ENCODE measurements at regions not wholly inside any gene's neighbourhood (a gene's known extent, or its start where the extent isn't known, plus 50 kb on each side); places are given as distances from the start of the nearest gene placed in this dataset.

- ATAC-seq: no peak
- Mint-ChIP-seq H3K9me3 (no peaks in the 10 kb centered on the region), H3K27ac (no peak overlapping the region), H3K4me3 (no peak overlapping the region), H3K27me3 (no peaks in the 10 kb centered on the region), H3K36me3 (no peaks in the 10 kb centered on the region), H3K4me1 (peaks cover 9% of the 10 kb centered on the region)
These were observed 394.8 kb downstream of the CSNK1G3 start for GRCh38 chr5:123906698-123907295.

DNA sequence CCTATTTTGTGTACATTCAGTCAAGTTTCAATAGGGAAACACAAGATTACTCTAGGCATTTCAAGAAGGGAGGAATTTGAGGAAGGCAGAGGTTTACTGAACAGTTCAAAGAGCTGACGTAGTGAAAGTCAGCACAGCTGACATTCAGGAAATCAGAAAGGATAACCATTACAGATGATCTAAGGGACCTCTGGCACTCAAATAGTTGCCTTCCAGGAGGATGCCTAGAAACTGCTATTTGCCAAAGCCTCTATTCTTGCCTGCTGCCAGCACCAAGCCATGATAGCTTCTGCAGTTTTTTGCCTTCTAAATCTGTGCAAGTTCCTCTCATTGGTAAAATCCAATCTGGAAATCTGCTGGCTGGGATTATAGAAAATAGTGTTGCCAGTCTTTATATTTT, 373.1 kb downstream of the CSNK1G3 start:
- ATAC-seq: no peak
- no peak overlapping the region for H3K27ac Mint-ChIP-seq
- H3K4me3 Mint-ChIP-seq: no peak overlapping the region
- no peaks in the 10 kb centered on the region for H3K27me3 Mint-ChIP-seq
- H3K9me3 Mint-ChIP-seq: no peaks in the 10 kb centered on the region
- no peaks in the 10 kb centered on the region for H3K4me1 Mint-ChIP-seq
- H3K36me3 Mint-ChIP-seq: no peaks in the 10 kb centered on the region

DNA sequence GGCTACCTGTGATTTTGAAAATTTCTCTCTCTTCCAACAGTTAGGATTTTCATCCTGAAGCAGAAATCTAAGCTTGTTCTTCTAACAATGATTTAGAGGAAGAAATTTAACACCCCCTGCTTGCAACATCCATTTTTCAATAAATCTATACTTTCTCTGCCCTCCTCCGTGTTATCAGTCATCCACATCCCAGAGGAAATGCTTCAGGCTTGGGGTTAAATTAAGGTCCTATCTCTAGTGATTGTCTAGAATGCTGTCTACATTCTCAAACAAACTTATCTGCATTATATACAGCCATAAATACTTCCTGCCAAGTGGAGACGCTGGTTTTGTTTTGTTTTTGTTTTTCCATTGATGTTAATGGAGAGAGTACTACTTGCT, 371.0 kb downstream of the CSNK1G3 start:
- Mint-ChIP-seq H3K4me1 (no peaks in the 10 kb centered on the region), H3K4me3 (no peak overlapping the region), H3K27me3 (no peaks in the 10 kb centered on the region), H3K27ac (no peak overlapping the region), H3K36me3 (no peaks in the 10 kb centered on the region), H3K9me3 (no peaks in the 10 kb centered on the region)
- ATAC-seq: no peak

- Mint-ChIP-seq H3K4me3 (no peak overlapping the region), H3K27me3 (no peaks in the 10 kb centered on the region), H3K4me1 (no peaks in the 10 kb centered on the region), H3K27ac (no peak overlapping the region), H3K36me3 (no peaks in the 10 kb centered on the region), H3K9me3 (no peaks in the 10 kb centered on the region)
- ATAC-seq: no peak
These were observed 370.5 kb downstream of the CSNK1G3 start for GRCh38 chr5:123882319-123882964.

DNA sequence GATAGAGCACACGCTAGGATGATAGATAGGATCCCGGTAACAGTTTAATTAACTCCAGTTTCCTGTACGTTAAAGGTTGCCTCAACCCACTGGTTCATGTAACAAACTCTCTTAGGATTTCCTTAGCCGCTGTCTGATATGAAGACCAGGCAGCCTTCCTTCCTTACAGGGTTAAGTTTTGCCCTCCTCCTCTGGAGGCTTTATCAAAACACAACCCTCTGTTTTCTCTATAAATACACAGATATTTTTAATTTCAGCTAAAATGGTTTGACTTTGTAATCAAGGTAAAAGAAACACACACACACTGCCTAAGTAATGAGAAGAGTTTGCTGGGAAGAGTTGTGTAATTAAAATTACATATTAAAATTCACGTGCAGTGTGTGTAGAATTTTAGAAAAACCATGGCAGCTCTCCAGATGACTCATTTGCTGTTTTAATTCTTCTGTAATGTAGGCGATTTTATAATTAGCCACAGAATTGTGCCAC, 369.8 kb downstream of the CSNK1G3 start:
- Mint-ChIP-seq H3K36me3 (no peaks in the 10 kb centered on the region), H3K9me3 (no peaks in the 10 kb centered on the region), H3K27ac (no peak overlapping the region), H3K27me3 (no peaks in the 10 kb centered on the region), H3K4me1 (no peaks in the 10 kb centered on the region), H3K4me3 (no peak overlapping the region)
- no peak for ATAC-seq

DNA sequence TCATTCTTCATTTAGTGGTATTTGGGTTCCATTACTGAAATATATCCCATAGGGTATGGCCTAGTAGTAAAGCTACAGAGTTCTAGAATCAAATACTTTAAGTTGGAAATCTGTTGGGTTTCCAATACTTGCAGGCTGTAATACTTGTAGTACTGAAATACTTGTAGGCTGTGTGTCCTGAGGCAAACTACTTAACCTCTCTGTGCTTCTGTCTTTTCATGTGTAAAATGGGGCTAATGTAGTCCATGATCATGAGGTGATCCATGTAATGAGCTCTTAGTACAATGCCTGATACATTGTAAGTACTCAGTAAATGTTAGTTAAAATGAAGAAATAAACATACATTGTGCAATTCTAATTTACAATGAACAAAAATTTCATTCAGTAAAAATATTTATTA, 368.9 kb downstream of the CSNK1G3 start:
- no peak for ATAC-seq
- Mint-ChIP-seq H3K36me3 (no peaks in the 10 kb centered on the region), H3K27ac (no peak overlapping the region), H3K9me3 (no peaks in the 10 kb centered on the region), H3K4me3 (no peak overlapping the region), H3K4me1 (no peaks in the 10 kb centered on the region), H3K27me3 (no peaks in the 10 kb centered on the region)

DNA sequence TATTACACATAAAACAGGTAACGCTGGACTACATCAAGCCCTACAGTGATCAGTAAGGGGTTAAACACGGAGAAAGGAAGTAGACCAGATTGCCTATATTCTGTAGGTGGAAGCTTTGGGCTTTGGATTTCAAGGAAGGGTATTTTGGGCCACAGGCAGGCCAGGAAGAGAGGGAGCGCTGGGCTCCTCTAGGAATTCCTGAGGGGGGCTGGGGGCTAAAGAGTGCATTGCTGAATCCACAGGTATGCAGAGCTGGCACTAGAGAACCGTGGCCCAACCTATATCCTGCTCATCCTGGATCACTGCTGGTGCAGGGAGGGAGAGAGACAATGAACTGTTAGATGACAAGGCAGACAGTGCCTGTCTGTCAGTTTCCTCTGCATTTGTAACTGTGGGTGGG, 367.1 kb downstream of the CSNK1G3 start:
- H3K27me3 Mint-ChIP-seq: no peaks in the 10 kb centered on the region
- no peak overlapping the region for H3K4me3 Mint-ChIP-seq
- no peaks in the 10 kb centered on the region for H3K36me3 Mint-ChIP-seq
- H3K4me1 Mint-ChIP-seq: no peaks in the 10 kb centered on the region
- H3K27ac Mint-ChIP-seq: no peak overlapping the region
- no peak for ATAC-seq
- H3K9me3 Mint-ChIP-seq: no peaks in the 10 kb centered on the region

- Mint-ChIP-seq H3K4me3 (no peak overlapping the region), H3K4me1 (no peaks in the 10 kb centered on the region), H3K27me3 (no peaks in the 10 kb centered on the region), H3K27ac (no peak overlapping the region), H3K36me3 (no peaks in the 10 kb centered on the region), H3K9me3 (no peaks in the 10 kb centered on the region)
- no peak for ATAC-seq
These were observed 364.4 kb downstream of the CSNK1G3 start for GRCh38 chr5:123876276-123876790.

DNA sequence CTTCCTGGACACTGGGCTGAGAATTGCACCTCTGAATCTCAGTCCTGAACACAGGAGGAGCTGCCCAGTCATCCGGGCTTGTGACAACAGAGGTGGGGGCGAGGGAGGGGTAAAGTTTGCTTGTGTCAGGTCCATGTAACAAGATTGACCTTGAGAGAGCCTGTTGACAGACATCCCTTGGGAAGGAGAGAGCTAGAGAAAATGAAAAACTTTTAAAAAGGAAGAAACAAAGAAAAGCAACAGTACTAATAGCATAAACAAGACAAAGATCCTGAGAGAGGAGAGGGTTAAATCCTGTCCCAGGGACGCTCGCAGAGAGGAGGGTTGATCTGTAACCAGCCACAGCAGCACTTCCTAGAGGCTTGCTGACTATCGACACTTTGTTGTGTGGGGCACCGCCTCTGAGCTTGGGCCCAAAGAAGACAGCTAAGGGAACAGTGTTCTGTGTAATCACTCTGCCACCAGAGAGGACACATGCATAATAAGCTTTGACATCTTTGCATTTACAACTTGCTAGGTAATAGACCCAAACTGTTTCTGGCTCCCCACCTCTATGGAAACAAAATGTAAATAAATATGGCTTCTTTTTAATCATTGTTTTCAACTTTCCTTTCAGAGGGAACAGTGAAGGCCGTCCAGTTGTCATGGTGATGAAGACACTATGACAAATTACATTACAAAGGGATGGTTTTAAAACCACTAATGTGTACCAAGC, 363.7 kb downstream of the CSNK1G3 start:
- Mint-ChIP-seq H3K27ac (no peak overlapping the region), H3K27me3 (no peaks in the 10 kb centered on the region), H3K4me1 (no peaks in the 10 kb centered on the region)

DNA sequence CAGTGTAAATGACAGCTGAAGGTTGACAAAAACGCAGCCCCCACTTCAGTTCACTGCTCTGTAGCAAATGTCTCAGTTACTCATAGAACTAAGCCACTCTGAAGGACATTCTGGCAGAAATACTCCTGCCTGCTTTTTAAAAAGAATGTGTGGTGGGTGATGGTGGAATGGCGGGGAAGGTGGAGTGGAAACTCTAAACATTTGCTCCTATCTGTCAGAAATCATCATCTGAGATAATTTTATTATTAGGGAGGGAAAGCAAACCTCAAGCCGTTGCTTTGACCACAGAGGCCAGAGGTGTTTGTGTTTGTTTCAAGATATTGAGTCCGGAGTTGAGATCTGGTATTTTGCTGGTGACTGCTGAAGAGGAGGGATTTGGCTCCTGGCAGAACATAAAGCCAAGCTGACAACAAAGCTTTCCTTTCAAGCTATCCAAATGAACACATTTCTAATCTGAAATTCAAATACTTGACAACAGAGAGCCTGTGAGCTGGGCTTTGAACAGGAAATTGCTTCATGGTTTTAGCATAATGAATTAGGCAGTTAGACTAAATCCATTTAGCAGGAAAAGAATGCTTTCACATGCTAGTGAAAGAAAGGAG, 362.7 kb downstream of the CSNK1G3 start:
- H3K4me1 Mint-ChIP-seq: no peaks in the 10 kb centered on the region
- H3K27me3 Mint-ChIP-seq: no peaks in the 10 kb centered on the region
- H3K36me3 Mint-ChIP-seq: no peaks in the 10 kb centered on the region
- no peaks in the 10 kb centered on the region for H3K9me3 Mint-ChIP-seq
- ATAC-seq: no peak
- H3K4me3 Mint-ChIP-seq: no peak overlapping the region
- H3K27ac Mint-ChIP-seq: no peak overlapping the region

More for the DNA sequence above, 363.7 kb downstream of the CSNK1G3 start:
- Mint-ChIP-seq H3K36me3 (no peaks in the 10 kb centered on the region), H3K4me3 (no peak overlapping the region), H3K9me3 (no peaks in the 10 kb centered on the region)
- no peak for ATAC-seq

DNA sequence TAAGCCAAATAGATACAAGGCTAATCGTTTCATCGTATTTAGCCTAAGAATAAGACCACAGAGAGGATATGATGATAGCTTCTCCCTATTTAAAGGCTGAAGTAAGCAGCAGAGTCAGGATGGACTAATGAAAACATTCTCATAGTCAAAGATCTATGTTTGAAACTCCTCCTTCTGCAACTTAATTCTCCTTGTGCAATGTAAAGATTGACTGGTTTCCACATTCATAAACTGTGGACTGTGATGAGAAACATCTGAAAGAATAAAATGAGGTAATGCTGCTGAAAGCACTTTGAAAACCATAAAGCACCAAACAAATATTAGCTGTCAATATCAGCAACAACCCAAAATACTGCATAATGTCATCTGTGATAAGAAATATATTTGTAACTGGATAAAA, 361.9 kb downstream of the CSNK1G3 start:
- no peak for ATAC-seq
- Mint-ChIP-seq H3K27ac (no peak overlapping the region), H3K27me3 (no peaks in the 10 kb centered on the region)

GRCh38 chr5:123871373-123871772, 359.4 kb downstream of the CSNK1G3 start:
- Mint-ChIP-seq H3K4me3 (no peak overlapping the region), H3K27ac (no peak overlapping the region), H3K9me3 (no peaks in the 10 kb centered on the region), H3K27me3 (no peaks in the 10 kb centered on the region), H3K36me3 (no peaks in the 10 kb centered on the region), H3K4me1 (no peaks in the 10 kb centered on the region)
- no peak for ATAC-seq

More for the DNA sequence above, 361.9 kb downstream of the CSNK1G3 start:
- Mint-ChIP-seq H3K36me3 (no peaks in the 10 kb centered on the region), H3K4me3 (no peak overlapping the region), H3K9me3 (no peaks in the 10 kb centered on the region), H3K4me1 (no peaks in the 10 kb centered on the region)

GRCh38 chr5:123868881-123869280, 356.9 kb downstream of the CSNK1G3 start:
- Mint-ChIP-seq H3K4me1 (no peaks in the 10 kb centered on the region), H3K9me3 (no peaks in the 10 kb centered on the region), H3K36me3 (no peaks in the 10 kb centered on the region), H3K27ac (no peak overlapping the region), H3K4me3 (no peak overlapping the region), H3K27me3 (no peaks in the 10 kb centered on the region)
- no peak for ATAC-seq

DNA sequence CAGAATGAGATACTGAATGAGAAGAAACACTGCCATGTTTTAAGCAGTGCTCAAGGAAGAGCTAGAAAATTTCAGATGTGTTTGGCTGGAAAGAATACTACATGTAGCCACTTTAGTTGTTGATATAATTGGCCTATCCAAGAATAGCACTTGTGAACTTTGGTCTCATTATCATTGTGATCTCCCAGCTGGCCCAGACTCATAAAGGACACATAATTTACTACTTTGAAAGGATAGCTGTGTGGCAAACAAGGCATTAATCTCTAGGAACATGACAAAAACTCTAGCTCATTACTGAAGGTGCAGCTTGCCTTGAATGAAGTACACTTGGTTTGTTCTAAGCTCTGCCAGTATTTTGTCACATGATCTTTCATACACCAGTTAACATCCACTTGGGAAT, 356.3 kb downstream of the CSNK1G3 start:
- Mint-ChIP-seq H3K9me3 (no peaks in the 10 kb centered on the region), H3K27me3 (no peaks in the 10 kb centered on the region), H3K36me3 (no peaks in the 10 kb centered on the region), H3K4me1 (no peaks in the 10 kb centered on the region), H3K27ac (no peak overlapping the region), H3K4me3 (no peak overlapping the region)
- no peak for ATAC-seq

DNA sequence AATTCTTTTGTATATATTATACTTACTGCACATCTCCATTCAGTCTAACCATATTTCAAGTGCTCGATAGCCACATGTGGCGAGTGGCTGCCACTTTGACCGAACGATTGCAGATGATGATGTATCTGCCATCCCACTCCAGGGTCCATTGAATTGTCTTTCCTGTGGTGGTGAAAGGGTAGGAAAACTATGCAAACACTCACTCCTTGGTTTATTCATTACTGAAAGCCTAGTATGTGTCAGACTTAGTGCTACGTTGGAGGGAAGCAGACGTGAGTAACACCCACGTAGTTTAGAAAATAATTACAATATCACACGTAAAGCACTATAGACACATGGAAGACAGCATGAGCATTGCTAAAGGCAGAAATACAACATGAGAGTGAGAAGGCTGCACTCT, 353.7 kb downstream of the CSNK1G3 start:
- no peak overlapping the region for H3K4me3 Mint-ChIP-seq
- H3K27me3 Mint-ChIP-seq: no peaks in the 10 kb centered on the region
- no peak overlapping the region for H3K27ac Mint-ChIP-seq
- no peaks in the 10 kb centered on the region for H3K4me1 Mint-ChIP-seq
- H3K36me3 Mint-ChIP-seq: no peaks in the 10 kb centered on the region
- no peak for ATAC-seq
- H3K9me3 Mint-ChIP-seq: no peaks in the 10 kb centered on the region

All from stimulated activated memory B cell treated with anti-CD40 and anti-IgM and Interleukin-4, amounts not matched to agents 10 μg/mL and 1 μg/mL and 100 μg/mL, for 72 hours (primary cell).